OCI-LY3 (cell line): ENCODE measurements at regions not wholly inside any gene's neighbourhood (a gene's known extent, or its start where the extent isn't known, plus 50 kb on each side); places are given as distances from the start of the nearest gene placed in this dataset.

Experiments
- H2AFZ ChIP-seq: fragments of 200-600, 300-600 bp; shearing (Covaris generic); 2 replicates; pipeline ENCODE4 v1.6.0; 2014; ENCODE audit warnings: antibody characterized with exemption, low read depth, low read length
- H3K27ac ChIP-seq: fragments of 200-600, 300-600 bp; sonication (generic); 2 replicates; pipeline ENCODE4 v1.5.1; 2014; ENCODE audit warnings: mild to moderate bottlenecking, low read length, moderate library complexity, mixed read lengths
- H3K27me3 ChIP-seq: fragments of 200-600, 300-600 bp; sonication (generic); 2 replicates; pipeline ENCODE4 v1.6.1; 2014; ENCODE audit warnings: low read depth, low read length, mixed read lengths
- H3K36me3 ChIP-seq: fragments of 200-600, 300-600 bp; sonication (generic); replicated peaks from 2 replicates; pipeline ENCODE3; 2014; ENCODE audit warnings: low read depth, low read length, mixed read lengths
- H3K4me1 ChIP-seq: fragments of 300-600, 200-600 bp; sonication (generic); 2 replicates; pipeline ENCODE4 v1.6.1; 2014; ENCODE audit warnings: low read length, mixed read lengths
- H3K4me2 ChIP-seq: fragments of 200-600, 300-600 bp; sonication (generic); 2 replicates; pipeline ENCODE4 v1.6.1; 2014; ENCODE audit warnings: low read length, mixed read lengths
- H3K4me3 ChIP-seq: fragments of 300-600, 200-600 bp; sonication (generic); 2 replicates; pipeline ENCODE4 v1.5.1; 2014; ENCODE audit warnings: antibody characterized with exemption, mild to moderate bottlenecking, low read length, moderate library complexity
- H3K79me2 ChIP-seq: fragments of 300-600, 200-600 bp; shearing (Covaris generic); 2 replicates; pipeline ENCODE4 v1.6.1; 2014; ENCODE audit warnings: mild to moderate bottlenecking, low read length, mixed read lengths
- H3K9ac ChIP-seq: fragments of 300-600, 200-600 bp; shearing (Covaris generic); 2 replicates; pipeline ENCODE4 v1.6.0; 2014; ENCODE audit warnings: mild to moderate bottlenecking, low read length, moderate library complexity
- H3K9me3 ChIP-seq: fragments of 200-600, 300-600 bp; shearing (Covaris generic); 2 replicates; pipeline ENCODE4 v1.6.1; 2014; ENCODE audit warnings: low read length, mixed read lengths; ENCODE audit not compliant: insufficient read depth
- H4K20me1 ChIP-seq: fragments of 200-600, 300-600 bp; sonication (generic); 2 replicates; pipeline ENCODE4 v1.6.1; 2016; ENCODE audit warnings: low read length, mixed read lengths; ENCODE audit not compliant: insufficient read depth
- EZH2phosphoT487 ChIP-seq: fragments of 200-600 bp; shearing (Covaris generic); IDR thresholded peaks from 2 replicates; pipeline ENCODE4 v1.6.1; 2018; ENCODE audit warnings: antibody characterized with exemption, mixed run types, low read depth
- TF ChIP-seq, protein P1 (sequence below): fragments of 200-600, 300-600 bp; sonication (generic); IDR thresholded peaks from 2 replicates; pipeline ENCODE4 v1.5.1; 2014; ENCODE audit warnings: antibody characterized with exemption, low read length, low read depth

DNA sequence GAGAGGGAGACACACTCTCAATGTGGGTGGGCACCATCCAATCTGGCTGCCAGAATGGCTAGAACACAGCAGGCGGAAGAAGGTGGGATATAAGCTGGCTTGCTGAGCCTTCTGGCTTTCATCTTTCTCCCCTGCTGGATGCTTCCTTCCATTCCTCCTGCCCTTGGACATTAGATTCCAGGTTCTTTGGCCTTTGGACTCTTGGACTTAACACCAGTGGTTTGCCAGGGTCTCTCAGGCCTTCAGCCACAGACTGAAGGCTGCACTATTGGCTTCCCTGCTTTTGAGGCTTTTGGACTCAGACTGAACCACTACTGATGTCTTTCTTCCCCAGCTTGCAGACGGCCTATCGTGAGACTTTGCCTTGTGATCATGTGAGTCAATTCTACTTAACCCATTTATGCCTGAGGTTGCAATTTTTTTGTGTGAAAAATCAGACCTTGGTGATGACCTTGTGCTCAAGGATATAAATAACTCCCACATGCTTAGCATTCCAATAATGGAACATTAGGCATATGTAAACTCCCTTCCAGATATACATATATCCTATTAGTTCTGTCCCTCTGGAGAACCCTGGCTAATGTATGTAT, 56.7 kb upstream of the CD55 start:
- Histone ChIP-seq H2AFZ (no peak overlapping the region), H3K4me1 (no peaks in the 10 kb centered on the region), H3K9ac (no peak overlapping the region), H3K27me3 (peaks cover 10% of the 10 kb centered on the region; the same call in 1 of the 2 replicates), H3K27ac (no peak overlapping the region), H4K20me1 (no peaks in the 10 kb centered on the region), H3K4me3 (no peak overlapping the region), H3K9me3 (no peaks in the 10 kb centered on the region), H3K79me2 (no peaks in the 10 kb centered on the region), H3K4me2 (no peak overlapping the region), H3K36me3 (no peaks in the 10 kb centered on the region)
- TF ChIP-seq, protein P1, sequence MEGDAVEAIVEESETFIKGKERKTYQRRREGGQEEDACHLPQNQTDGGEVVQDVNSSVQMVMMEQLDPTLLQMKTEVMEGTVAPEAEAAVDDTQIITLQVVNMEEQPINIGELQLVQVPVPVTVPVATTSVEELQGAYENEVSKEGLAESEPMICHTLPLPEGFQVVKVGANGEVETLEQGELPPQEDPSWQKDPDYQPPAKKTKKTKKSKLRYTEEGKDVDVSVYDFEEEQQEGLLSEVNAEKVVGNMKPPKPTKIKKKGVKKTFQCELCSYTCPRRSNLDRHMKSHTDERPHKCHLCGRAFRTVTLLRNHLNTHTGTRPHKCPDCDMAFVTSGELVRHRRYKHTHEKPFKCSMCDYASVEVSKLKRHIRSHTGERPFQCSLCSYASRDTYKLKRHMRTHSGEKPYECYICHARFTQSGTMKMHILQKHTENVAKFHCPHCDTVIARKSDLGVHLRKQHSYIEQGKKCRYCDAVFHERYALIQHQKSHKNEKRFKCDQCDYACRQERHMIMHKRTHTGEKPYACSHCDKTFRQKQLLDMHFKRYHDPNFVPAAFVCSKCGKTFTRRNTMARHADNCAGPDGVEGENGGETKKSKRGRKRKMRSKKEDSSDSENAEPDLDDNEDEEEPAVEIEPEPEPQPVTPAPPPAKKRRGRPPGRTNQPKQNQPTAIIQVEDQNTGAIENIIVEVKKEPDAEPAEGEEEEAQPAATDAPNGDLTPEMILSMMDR, result no peak
- TF ChIP-seq EZH2phosphoT487, result no peak

DNA sequence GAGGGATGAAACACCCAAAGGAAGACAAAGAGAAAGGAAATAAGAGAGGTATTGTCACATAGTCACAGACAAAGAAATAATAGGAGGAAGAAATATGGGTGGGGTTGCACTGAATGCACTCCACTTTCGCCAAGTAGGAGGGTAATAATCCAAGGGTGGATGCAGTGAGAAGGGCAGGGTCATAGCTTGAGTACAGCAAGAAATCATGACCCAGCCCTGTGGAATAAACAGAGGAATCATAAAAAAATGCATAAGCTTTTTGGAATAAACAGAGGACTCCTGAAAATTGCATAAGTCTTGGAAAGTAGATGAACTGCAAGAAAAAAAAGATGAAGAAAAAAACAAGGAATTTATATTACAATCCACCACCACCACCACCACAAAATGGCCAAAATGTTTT, 53.1 kb upstream of the CD55 start:
- H3K79me2 ChIP-seq, result no peaks in the 10 kb centered on the region
- no peaks in the 10 kb centered on the region for H3K9me3 ChIP-seq
- H3K36me3 ChIP-seq, result no peaks in the 10 kb centered on the region
- H3K9ac ChIP-seq, result no peak overlapping the region
- no peak for TF ChIP-seq EZH2phosphoT487
- TF ChIP-seq, protein P1, result no peak
- H3K4me2 ChIP-seq, result no peak overlapping the region
- H3K27me3 ChIP-seq, result peaks cover 10% of the 10 kb centered on the region; the same call in 1 of the 2 replicates
- no peak overlapping the region for H2AFZ ChIP-seq
- no peak overlapping the region for H3K27ac ChIP-seq
- no peak overlapping the region for H3K4me3 ChIP-seq
- no peaks in the 10 kb centered on the region for H3K4me1 ChIP-seq
- H4K20me1 ChIP-seq, result no peaks in the 10 kb centered on the region

DNA sequence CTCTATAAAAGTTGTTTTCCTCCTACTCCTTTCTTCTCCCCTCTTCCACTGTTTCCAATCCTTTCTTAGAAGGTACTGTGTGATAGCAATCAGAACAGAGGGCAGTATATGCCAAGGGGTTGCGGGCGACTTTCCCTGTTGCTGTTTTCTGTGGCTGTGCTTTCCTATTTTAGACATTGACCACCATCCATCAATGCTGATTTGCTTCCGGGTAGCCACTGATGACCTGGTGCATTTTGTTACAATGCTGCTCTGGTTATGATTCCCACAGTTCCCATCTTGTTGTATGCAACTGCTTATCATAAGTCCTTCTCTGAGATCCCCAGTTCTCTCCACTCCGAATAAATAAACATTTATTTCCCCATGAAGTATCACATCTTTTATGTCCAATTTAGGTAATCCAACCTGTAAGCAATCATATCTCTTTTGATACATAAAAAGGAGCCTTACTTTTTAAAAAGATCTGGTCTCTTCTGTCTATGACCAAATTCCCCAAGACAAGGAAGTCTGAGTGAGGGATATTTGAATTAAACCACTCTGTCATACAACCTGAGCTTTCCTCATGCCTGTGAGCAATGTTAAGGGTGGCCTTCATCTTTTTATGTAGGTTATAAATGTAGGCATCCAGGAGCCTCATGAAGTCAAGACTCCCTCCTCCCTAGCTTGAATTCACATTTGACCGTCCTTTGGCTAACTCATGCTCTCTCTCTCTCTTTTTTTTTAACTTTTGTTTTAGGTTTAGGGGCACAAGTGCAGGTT, 52.5 kb upstream of the CD55 start:
- Histone ChIP-seq H3K36me3 (no peaks in the 10 kb centered on the region), H2AFZ (no peak overlapping the region), H3K27me3 (peaks cover 10% of the 10 kb centered on the region; the same call in 1 of the 2 replicates), H3K9ac (no peak overlapping the region), H3K27ac (no peak overlapping the region), H3K4me1 (no peaks in the 10 kb centered on the region), H3K9me3 (no peaks in the 10 kb centered on the region), H3K4me2 (no peak overlapping the region), H3K79me2 (no peaks in the 10 kb centered on the region), H3K4me3 (no peak overlapping the region), H4K20me1 (no peaks in the 10 kb centered on the region)
- TF ChIP-seq, protein P1, result no peak
- TF ChIP-seq EZH2phosphoT487, result no peak
